Neural crest cell (in vitro differentiated cells): ENCODE measurements at regions not wholly inside any gene's neighbourhood (a gene's known extent, or its start where the extent isn't known, plus 50 kb on each side); places are given as distances from the start of the nearest gene placed in this dataset.

Source experiments
- DNase-seq: peaks from one replicate; pipeline ENCODE4 v3.0.0; 2021; ENCODE audit warnings: low read depth, mixed read lengths, low spot score
- H3K27ac Mint-ChIP-seq: one replicate; pipeline ENCODE4 v1.8.0; 2021; ENCODE audit warnings: mild to moderate bottlenecking, mixed read lengths; ENCODE audit not compliant: unreplicated experiment
- H3K27me3 Mint-ChIP-seq: 2 replicates; pipeline ENCODE4 v1.8.0; 2021; ENCODE audit warnings: low read depth, mild to moderate bottlenecking, mixed read lengths
- H3K36me3 Mint-ChIP-seq: 2 replicates; pipeline ENCODE4 v1.8.0; 2021; ENCODE audit warnings: low read depth, mild to moderate bottlenecking, mixed read lengths
- H3K4me1 Mint-ChIP-seq: 2 replicates; pipeline ENCODE4 v1.8.0; 2021; ENCODE audit warnings: mixed read lengths
- H3K4me3 Mint-ChIP-seq: one replicate; pipeline ENCODE4 v1.8.0; 2021; ENCODE audit warnings: mild to moderate bottlenecking, mixed read lengths
- H3K9me3 Mint-ChIP-seq: 2 replicates; pipeline ENCODE4 v1.8.0; 2021; ENCODE audit warnings: mixed read lengths
- TF ChIP-seq, protein P1 (sequence below): fragments of 200-600 bp; sonication (generic); conservative IDR thresholded peaks from 2 replicates; pipeline ENCODE4 v1.5.0; 2021; ENCODE audit warnings: antibody characterized with exemption, mild to moderate bottlenecking

DNA sequence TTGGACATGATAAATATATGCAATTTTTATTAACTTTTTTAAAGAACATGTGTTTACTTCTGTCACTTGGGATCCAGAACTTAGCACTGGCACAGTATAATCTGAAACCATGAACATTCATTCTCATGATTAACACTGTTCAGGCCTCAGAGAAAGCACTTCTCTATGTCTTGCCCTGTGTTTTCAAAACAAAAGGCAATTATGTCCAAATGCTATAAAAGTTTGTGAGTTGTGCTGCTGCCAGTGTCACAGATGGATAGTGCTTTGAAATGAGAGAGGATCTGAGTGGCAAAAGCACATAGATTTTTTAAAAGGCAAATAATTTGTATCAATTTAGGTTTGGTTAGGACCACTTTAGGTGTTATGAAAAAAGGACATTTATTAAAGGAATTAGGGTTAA lies 470.5 kb upstream of the FAM98A start:
- H3K36me3 Mint-ChIP-seq, result no peaks in the 10 kb centered on the region
- no peak overlapping the region for H3K27ac Mint-ChIP-seq
- no peaks in the 10 kb centered on the region for H3K27me3 Mint-ChIP-seq
- no peak for DNase-seq
- no peak overlapping the region for H3K4me3 Mint-ChIP-seq
- H3K9me3 Mint-ChIP-seq, result peaks cover 4% of the 10 kb centered on the region
- H3K4me1 Mint-ChIP-seq, result peaks cover 8% of the 10 kb centered on the region
- TF ChIP-seq, protein P1, sequence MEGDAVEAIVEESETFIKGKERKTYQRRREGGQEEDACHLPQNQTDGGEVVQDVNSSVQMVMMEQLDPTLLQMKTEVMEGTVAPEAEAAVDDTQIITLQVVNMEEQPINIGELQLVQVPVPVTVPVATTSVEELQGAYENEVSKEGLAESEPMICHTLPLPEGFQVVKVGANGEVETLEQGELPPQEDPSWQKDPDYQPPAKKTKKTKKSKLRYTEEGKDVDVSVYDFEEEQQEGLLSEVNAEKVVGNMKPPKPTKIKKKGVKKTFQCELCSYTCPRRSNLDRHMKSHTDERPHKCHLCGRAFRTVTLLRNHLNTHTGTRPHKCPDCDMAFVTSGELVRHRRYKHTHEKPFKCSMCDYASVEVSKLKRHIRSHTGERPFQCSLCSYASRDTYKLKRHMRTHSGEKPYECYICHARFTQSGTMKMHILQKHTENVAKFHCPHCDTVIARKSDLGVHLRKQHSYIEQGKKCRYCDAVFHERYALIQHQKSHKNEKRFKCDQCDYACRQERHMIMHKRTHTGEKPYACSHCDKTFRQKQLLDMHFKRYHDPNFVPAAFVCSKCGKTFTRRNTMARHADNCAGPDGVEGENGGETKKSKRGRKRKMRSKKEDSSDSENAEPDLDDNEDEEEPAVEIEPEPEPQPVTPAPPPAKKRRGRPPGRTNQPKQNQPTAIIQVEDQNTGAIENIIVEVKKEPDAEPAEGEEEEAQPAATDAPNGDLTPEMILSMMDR, result no peak

DNA sequence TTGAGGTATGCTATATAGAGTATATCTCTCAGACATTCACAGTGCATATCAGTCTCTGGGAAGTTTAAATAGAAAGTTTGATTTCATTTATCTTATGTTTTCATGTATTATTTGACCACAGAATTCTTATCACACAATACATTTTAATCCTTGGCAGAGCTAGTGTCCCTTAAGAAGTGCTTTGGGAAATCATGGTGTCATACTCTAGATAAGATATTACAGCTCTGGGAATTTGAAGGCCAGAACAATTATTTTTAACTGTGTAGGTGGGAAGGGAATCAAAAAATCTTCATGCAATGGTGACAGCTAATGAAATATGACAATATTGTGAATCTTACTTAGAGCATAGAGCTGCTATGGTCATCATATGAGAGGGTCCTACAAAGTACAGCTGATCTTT lies 451.3 kb upstream of the FAM98A start:
- Mint-ChIP-seq H3K4me1 (no peaks in the 10 kb centered on the region), H3K4me3 (no peak overlapping the region), H3K9me3 (peaks cover 3% of the 10 kb centered on the region), H3K36me3 (no peaks in the 10 kb centered on the region), H3K27me3 (no peaks in the 10 kb centered on the region), H3K27ac (no peak overlapping the region)
- TF ChIP-seq, protein P1, result no peak
- DNase-seq, result no peak

DNA sequence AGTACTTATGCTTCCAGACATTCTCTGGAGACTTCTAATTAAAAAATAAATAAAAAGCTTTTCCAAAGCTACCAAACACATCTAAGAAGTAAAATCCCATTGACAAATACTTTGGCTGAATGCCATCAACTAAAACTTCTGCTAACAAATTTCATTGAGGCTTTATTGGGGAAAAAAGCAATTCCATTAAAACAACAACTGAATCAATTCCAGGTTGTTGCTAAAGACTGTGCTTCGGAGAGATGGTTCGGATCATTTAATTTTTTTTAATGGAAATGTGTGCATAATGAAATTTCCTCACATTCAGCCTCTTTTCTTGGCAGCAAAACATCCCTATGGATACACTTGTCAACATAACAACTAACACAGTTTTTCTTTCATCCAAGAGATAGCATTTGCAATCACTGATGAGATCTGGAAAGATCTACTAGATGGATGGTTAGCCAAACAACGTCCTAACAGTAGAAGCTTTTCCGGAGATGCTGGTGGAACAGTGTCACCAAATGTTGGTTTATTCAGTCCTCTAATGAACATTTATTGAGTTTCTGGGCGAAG lies 446.1 kb upstream of the FAM98A start:
- Mint-ChIP-seq H3K27ac (no peak overlapping the region), H3K4me3 (no peak overlapping the region), H3K4me1 (no peaks in the 10 kb centered on the region), H3K9me3 (no peaks in the 10 kb centered on the region), H3K27me3 (no peaks in the 10 kb centered on the region), H3K36me3 (no peaks in the 10 kb centered on the region)
- TF ChIP-seq, protein P1, result no peak
- DNase-seq, result no peak

DNA sequence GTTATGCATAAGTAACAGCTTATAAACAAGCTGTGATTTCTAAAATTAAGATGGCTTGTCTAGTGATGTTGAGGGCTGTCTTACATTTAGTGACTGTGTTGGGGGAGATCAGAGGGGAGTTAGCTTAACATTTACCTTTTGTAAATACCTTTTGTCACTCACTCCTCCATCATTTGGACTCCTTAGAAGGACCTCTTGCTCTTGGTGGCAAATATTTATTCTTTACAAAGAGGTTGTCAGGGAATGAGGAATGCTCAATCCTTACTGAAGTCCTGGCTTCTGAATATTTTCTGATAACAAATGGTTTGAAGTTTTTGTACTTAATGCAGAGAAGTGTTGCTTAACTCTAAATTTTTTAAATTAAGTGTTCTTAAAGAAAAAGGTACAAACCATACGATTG lies 438.8 kb upstream of the FAM98A start:
- Mint-ChIP-seq H3K27me3 (no peaks in the 10 kb centered on the region), H3K9me3 (no peaks in the 10 kb centered on the region), H3K27ac (no peak overlapping the region), H3K4me3 (no peak overlapping the region), H3K36me3 (no peaks in the 10 kb centered on the region), H3K4me1 (no peaks in the 10 kb centered on the region)
- TF ChIP-seq, protein P1, result no peak
- no peak for DNase-seq

DNA sequence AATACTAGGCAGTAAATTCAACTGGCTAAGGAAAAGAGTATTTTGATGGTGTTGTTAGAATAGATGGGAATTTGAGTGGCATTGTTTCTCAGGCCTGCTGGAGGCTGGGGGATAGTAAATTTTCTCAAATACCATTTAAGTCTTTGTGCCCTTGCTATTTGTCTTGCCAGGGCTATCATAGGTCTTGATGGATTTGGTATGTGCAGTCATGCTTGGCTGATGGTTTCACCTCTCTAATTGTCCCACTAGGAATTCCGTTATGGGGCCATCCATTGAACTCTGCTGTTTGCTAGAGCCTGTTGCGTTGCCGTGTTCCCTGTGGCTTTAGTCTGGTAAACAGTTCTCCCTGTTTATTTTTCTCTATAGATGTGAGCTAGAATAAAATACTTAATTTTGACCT lies 438.1 kb upstream of the FAM98A start:
- H3K27ac Mint-ChIP-seq, result no peak overlapping the region
- no peaks in the 10 kb centered on the region for H3K9me3 Mint-ChIP-seq
- H3K4me3 Mint-ChIP-seq, result no peak overlapping the region
- no peak for DNase-seq
- TF ChIP-seq, protein P1, result no peak
- no peaks in the 10 kb centered on the region for H3K27me3 Mint-ChIP-seq
- H3K4me1 Mint-ChIP-seq, result no peaks in the 10 kb centered on the region
- no peaks in the 10 kb centered on the region for H3K36me3 Mint-ChIP-seq

DNA sequence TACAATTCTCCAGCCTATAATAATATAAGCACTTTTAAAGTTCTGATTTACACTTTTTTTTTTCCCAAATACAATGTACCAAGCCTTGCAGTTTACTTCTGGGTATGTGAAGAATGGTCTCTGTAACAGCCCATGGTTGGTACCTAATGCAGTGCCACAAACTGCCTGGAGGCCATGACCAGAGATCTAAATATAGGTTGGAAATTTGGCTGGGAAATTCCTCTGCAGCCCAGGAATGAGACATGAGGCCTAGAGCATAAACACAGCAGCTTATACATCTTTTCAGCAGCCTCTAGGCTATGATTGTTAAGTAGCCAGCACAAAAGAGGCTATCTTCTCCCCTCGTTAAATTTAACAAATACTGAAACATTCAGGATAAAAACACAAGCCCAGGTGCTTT lies 432.0 kb upstream of the FAM98A start:
- no peak for DNase-seq
- H3K9me3 Mint-ChIP-seq, result peaks cover 4% of the 10 kb centered on the region
- no peak overlapping the region for H3K4me3 Mint-ChIP-seq
- H3K27ac Mint-ChIP-seq, result no peak overlapping the region
- TF ChIP-seq, protein P1, result no peak
- no peaks in the 10 kb centered on the region for H3K27me3 Mint-ChIP-seq
- H3K4me1 Mint-ChIP-seq, result no peaks in the 10 kb centered on the region
- no peaks in the 10 kb centered on the region for H3K36me3 Mint-ChIP-seq
